Ishikawa (cell line): ENCODE measurements at regions not wholly inside any gene's neighbourhood (a gene's known extent, or its start where the extent isn't known, plus 50 kb on each side); places are given as distances from the start of the nearest gene placed in this dataset.

ENCODE experiments used
- EP300 ChIP-seq: IDR thresholded peaks from 2 replicates; pipeline ENCODE4 v1.6.1; 2012; ENCODE audit warnings: borderline replicate concordance
- REST ChIP-seq: IDR thresholded peaks from 2 replicates; pipeline ENCODE4 v1.6.1; 2012; ENCODE audit warnings: low read depth, mild to moderate bottlenecking
- USF1 ChIP-seq: IDR thresholded peaks from 2 replicates; pipeline ENCODE4 v1.6.1; 2012
- ZBTB7A ChIP-seq: IDR thresholded peaks from 2 replicates; pipeline ENCODE4 v1.6.1; 2012; ENCODE audit warnings: low read depth

- TF ChIP-seq EP300 (no peak), ZBTB7A (no peak), REST (no peak), USF1 (no peak)
These were observed 243.9 kb downstream of the CDCA7 start for GRCh38 chr2:173598525-173598924.
